DOHH2 (cell line): ENCODE measurements at regions not wholly inside any gene's neighbourhood (a gene's known extent, or its start where the extent isn't known, plus 50 kb on each side); places are given as distances from the start of the nearest gene placed in this dataset.

Experiments used
- H3F3A ChIP-seq: fragments of 200-600 bp; sonication (generic), shearing (Covaris generic); 2 replicates; pipeline ENCODE4 v1.6.0; 2016; ENCODE audit warnings: antibody characterized with exemption, mild to moderate bottlenecking; ENCODE audit not compliant: control insufficient read depth, insufficient read depth
- H3K27ac ChIP-seq: fragments of 200-600 bp; sonication (generic); 2 replicates; pipeline ENCODE4 v1.5.1; 2014; ENCODE audit warnings: low read depth, mild to moderate bottlenecking, low read length, moderate library complexity
- H3K27me3 ChIP-seq: fragments of 200-600 bp; sonication (generic); 2 replicates; pipeline ENCODE4 v1.6.1; 2014; ENCODE audit warnings: mild to moderate bottlenecking, low read length, mixed read lengths; ENCODE audit not compliant: control insufficient read depth
- H3K36me3 ChIP-seq: fragments of 200-600 bp; sonication (generic); 2 replicates; pipeline ENCODE4 v1.6.1; 2014; ENCODE audit warnings: mild to moderate bottlenecking, low read length, moderate library complexity, mixed read lengths; ENCODE audit not compliant: control insufficient read depth
- H3K4me1 ChIP-seq: fragments of 200-600 bp; sonication (generic); 2 replicates; pipeline ENCODE4 v1.6.1; 2014; ENCODE audit warnings: mild to moderate bottlenecking, low read length, mixed read lengths; ENCODE audit not compliant: control insufficient read depth
- H3K4me2 ChIP-seq: fragments of 200-600 bp; sonication (generic); 2 replicates; pipeline ENCODE4 v1.6.0; 2014; ENCODE audit warnings: mild to moderate bottlenecking, low read length, moderate library complexity
- H3K4me3 ChIP-seq: fragments of 200-600 bp; sonication (generic); 2 replicates; pipeline ENCODE4 v1.5.1; 2014; ENCODE audit warnings: mild to moderate bottlenecking, low read length, mixed read lengths
- H3K79me2 ChIP-seq: fragments of 200-600 bp; sonication (generic); 2 replicates; pipeline ENCODE4 v1.6.1; 2014; ENCODE audit warnings: mild to moderate bottlenecking, low read length, mixed read lengths; ENCODE audit not compliant: control insufficient read depth
- H3K9me2 ChIP-seq: fragments of 200-600 bp; sonication (generic); replicated peaks from 2 replicates; pipeline ENCODE4 v1.6.1; 2014; ENCODE audit warnings: mild to moderate bottlenecking, low read length, mixed read lengths; ENCODE audit not compliant: control insufficient read depth
- H3K9me3 ChIP-seq: fragments of 200-600 bp; sonication (generic); 2 replicates; pipeline ENCODE4 v1.6.1; 2014; ENCODE audit warnings: antibody characterized with exemption, low read length, mixed read lengths; ENCODE audit not compliant: control insufficient read depth, insufficient read depth
- H4K20me1 ChIP-seq: fragments of 200-600 bp; sonication (generic); 2 replicates; pipeline ENCODE4 v1.6.0; 2014; ENCODE audit warnings: low read depth, mild to moderate bottlenecking, antibody characterized with exemption, low read length, moderate library complexity; ENCODE audit not compliant: control insufficient read depth, insufficient read depth
- CTCF ChIP-seq: fragments of 200-600 bp; sonication (generic); IDR thresholded peaks from one replicate; pipeline ENCODE4 v1.5.1; 2014; ENCODE audit warnings: antibody characterized with exemption, mild to moderate bottlenecking, low read depth, low read length; ENCODE audit not compliant: poor library complexity, severe bottlenecking
- EZH2phosphoT487 ChIP-seq: fragments of 200-600 bp; sonication (generic); IDR thresholded peaks from 2 replicates; pipeline ENCODE4 v1.6.1; 2017; ENCODE audit warnings: borderline replicate concordance, mild to moderate bottlenecking, antibody characterized with exemption, low read length, moderate library complexity, mixed read lengths

DNA sequence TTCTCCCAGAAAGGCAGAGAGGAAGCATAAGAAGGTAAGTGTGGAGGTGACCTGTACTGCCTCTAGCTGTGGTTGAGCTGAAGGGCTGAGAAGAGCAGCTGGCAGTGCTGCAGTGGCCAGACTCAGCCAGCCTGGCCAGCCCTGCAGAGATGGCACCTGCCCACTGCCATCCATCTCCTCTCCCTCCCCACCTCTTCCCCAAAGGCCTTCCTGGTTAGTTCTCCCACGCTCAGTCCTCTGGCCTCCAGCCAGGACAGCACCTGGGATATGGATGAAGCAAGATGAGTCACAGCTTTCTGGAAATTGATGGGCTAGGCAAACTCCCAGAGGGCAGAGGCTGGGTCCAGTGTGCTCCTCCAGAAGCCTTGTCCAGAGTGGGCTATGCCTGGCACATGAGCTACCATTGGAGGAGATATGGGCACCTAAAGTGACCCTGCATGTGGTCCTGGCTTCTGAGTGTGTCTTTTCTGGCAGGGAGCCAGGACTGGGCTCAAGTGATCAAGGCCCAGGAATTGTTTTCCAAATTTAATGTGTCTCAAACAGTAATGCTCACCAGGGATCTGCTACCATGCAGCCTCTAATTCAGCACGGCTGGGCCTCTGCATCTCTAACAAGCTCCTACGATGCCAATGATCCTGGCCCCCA lies 81.0 kb upstream of the CACUL1 start:
- H3K36me3 ChIP-seq: no peaks in the 10 kb centered on the region
- no peak overlapping the region for H3K27ac ChIP-seq
- H3K9me2 ChIP-seq: no peaks in the 10 kb centered on the region
- H3K79me2 ChIP-seq: no peaks in the 10 kb centered on the region
- H3K4me1 ChIP-seq: no peaks in the 10 kb centered on the region
- peaks cover 6% of the 10 kb centered on the region; the same call in 1 of the 2 replicates for H3K27me3 ChIP-seq
- no peak overlapping the region for H3K4me2 ChIP-seq
- no peak for TF ChIP-seq CTCF
- TF ChIP-seq EZH2phosphoT487: no peak
- no peak overlapping the region for H3K4me3 ChIP-seq
- no peaks in the 10 kb centered on the region for H3F3A ChIP-seq
- no peaks in the 10 kb centered on the region for H4K20me1 ChIP-seq
- H3K9me3 ChIP-seq: no peaks in the 10 kb centered on the region

GRCh38 chr10:118838364-118838763 lies 83.6 kb upstream of the CACUL1 start:
- no peak for TF ChIP-seq EZH2phosphoT487
- TF ChIP-seq CTCF: no peak
- Histone ChIP-seq H3K27me3 (peaks cover 3% of the 10 kb centered on the region; the same call in 1 of the 2 replicates), H3K36me3 (no peaks in the 10 kb centered on the region), H3K9me3 (no peaks in the 10 kb centered on the region), H3K9me2 (no peaks in the 10 kb centered on the region), H3K27ac (no peak overlapping the region), H3K4me3 (no peak overlapping the region), H4K20me1 (no peaks in the 10 kb centered on the region), H3K79me2 (no peaks in the 10 kb centered on the region), H3K4me1 (no peaks in the 10 kb centered on the region), H3F3A (no peaks in the 10 kb centered on the region), H3K4me2 (no peak overlapping the region)

DNA sequence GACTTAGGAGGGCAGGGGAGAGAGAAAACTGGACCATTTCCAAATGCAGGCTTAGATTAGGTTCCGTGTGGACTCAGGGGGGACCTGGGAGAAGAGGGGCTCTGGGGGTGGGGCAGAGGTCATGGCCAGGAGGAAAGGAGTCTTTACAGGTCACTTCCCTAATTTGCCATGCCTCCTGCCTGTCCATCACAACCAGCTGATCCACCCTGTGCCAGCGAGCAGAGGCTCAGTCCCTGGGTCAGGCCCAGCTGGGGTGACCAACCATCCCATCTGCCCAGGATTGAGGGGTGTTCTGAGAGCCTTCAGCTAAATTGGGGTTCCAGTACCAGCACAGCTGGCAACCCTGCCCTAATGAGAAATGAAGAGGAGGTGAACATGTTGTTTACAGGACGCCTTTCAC lies 84.6 kb upstream of the CACUL1 start:
- Histone ChIP-seq H3K36me3 (no peaks in the 10 kb centered on the region), H4K20me1 (no peaks in the 10 kb centered on the region), H3K9me3 (no peaks in the 10 kb centered on the region), H3K9me2 (no peaks in the 10 kb centered on the region), H3K27ac (no peak overlapping the region), H3K4me3 (no peak overlapping the region), H3K27me3 (no peaks in the 10 kb centered on the region; the same call in 1 of the 2 replicates), H3F3A (no peaks in the 10 kb centered on the region), H3K79me2 (no peaks in the 10 kb centered on the region), H3K4me2 (no peak overlapping the region), H3K4me1 (no peaks in the 10 kb centered on the region)
- TF ChIP-seq CTCF (no peak), EZH2phosphoT487 (no peak)
